Lung (tissue), 11 donors: ENCODE measurements at regions not wholly inside any gene's neighbourhood (a gene's known extent, or its start where the extent isn't known, plus 50 kb on each side); places are given as distances from the start of the nearest gene placed in this dataset.

Experiments
- ATAC-seq: fragments of 200-7000 bp; cut with Tn5 transposase; one replicate; pipeline ENCODE4 v1.9.1; 2020; ENCODE audit warnings: moderate number of reproducible peaks; ENCODE audit not compliant: insufficient read depth, low FRiP score
- DNase-seq, 3 donors: peaks; one replicate each; pipeline ENCODE4 v3.0.0-alpha.2; 2013 to 2017
- H3K27ac ChIP-seq, 2 donors: one replicate each; pipeline ENCODE4 v1.5.1; 2013; ENCODE audit warnings: mild to moderate bottlenecking in 2 of 2, moderate library complexity in 2 of 2, control low read depth in 1 of 2, inconsistent platforms in 1 of 2, low read depth in 1 of 2, low read length in 1 of 2
- H3K27me3 ChIP-seq, 3 donors: one replicate each; pipeline ENCODE4 v1.5.1; 2013; ENCODE audit warnings: low read length in 2 of 3; ENCODE audit not compliant: control insufficient read depth in 3 of 3, insufficient read depth in 3 of 3
- H3K36me3 ChIP-seq, 4 donors: one replicate each; pipeline ENCODE4 v1.5.1; 2013; ENCODE audit warnings: low read length in 4 of 4, mild to moderate bottlenecking in 1 of 4, moderate library complexity in 1 of 4; ENCODE audit not compliant: control insufficient read depth in 4 of 4, insufficient read depth in 4 of 4
- H3K4me1 ChIP-seq, 5 donors: one replicate each; pipeline ENCODE4 v1.5.1; 2013; ENCODE audit warnings: low read length in 5 of 5, mild to moderate bottlenecking in 2 of 5, moderate library complexity in 1 of 5; ENCODE audit not compliant: control insufficient read depth in 5 of 5, insufficient read depth in 5 of 5
- H3K4me3 ChIP-seq: one replicate; pipeline ENCODE4 v1.5.1; 2013; ENCODE audit warnings: mild to moderate bottlenecking, control low read depth, moderate library complexity
- H3K9ac ChIP-seq, 2 donors: one replicate each; pipeline ENCODE4 v1.5.1; 2013; ENCODE audit warnings: low read length in 2 of 2, control low read depth in 1 of 2; ENCODE audit not compliant: insufficient read depth in 1 of 2
- H3K9me3 ChIP-seq, 4 donors: one replicate each; pipeline ENCODE4 v1.5.1; 2013; ENCODE audit warnings: low read length in 3 of 4, mild to moderate bottlenecking in 1 of 4, moderate library complexity in 1 of 4; ENCODE audit not compliant: control insufficient read depth in 4 of 4, insufficient read depth in 3 of 4
- CTCF ChIP-seq: IDR thresholded peaks from 2 replicates; pipeline ENCODE4 v1.5.1; 2012; ENCODE audit warnings: mild to moderate bottlenecking; ENCODE audit errors: control extremely low read depth, extremely low read depth
- WGBS, 2 donors: extraction: QIAGEN DNeasy Blood & Tissue Kit; methylation state at CpG; one replicate each; pipeline ENCODE4 v1.1.7; 2013; 5-methylcytosine and 5-hydroxymethylcytosine counted together
- donor health status: control.
- donor health status: control.
- donor health status: Bipolar disorder and iron deficiency.
- donor health status: healthy.
- donor health status: DM: yes; HTN: yes; CAD: no.

- ATAC-seq: no peak
- Histone ChIP-seq H3K9ac (no peak overlapping the region), H3K27me3 (no peaks in the 10 kb centered on the region), H3K36me3 (no peaks in the 10 kb centered on the region), H3K4me1 (no peaks in the 10 kb centered on the region), H3K27ac (no peak overlapping the region), H3K9me3 (no peaks in the 10 kb centered on the region), H3K4me3 (no peak overlapping the region)
- DNase-seq: no peak
- no peak for TF ChIP-seq CTCF
- 87 to 89% methylated on average over 5 of the region's 5 CpGs for WGBS, 2 donors
Measured at GRCh38 chr3:166324401-166324800, 487.2 kb upstream of the BCHE start.

- no peak for DNase-seq
- Histone ChIP-seq H3K4me1 (no peaks in the 10 kb centered on the region), H3K36me3 (no peaks in the 10 kb centered on the region), H3K9ac (no peak overlapping the region), H3K4me3 (no peak overlapping the region), H3K27ac (no peak overlapping the region), H3K27me3 (no peaks in the 10 kb centered on the region), H3K9me3 (no peaks in the 10 kb centered on the region)
- 66 to 73% methylated on average over 1 of the region's 1 CpG for WGBS, 2 donors
- no peak for ATAC-seq
- TF ChIP-seq CTCF: no peak
Measured at GRCh38 chr3:166322391-166322790, 485.2 kb upstream of the BCHE start.

- no peak for TF ChIP-seq CTCF
- no peak overlapping the region for H3K27ac ChIP-seq
- no peaks in the 10 kb centered on the region for H3K36me3 ChIP-seq
- H3K9me3 ChIP-seq: no peaks in the 10 kb centered on the region
- H3K4me3 ChIP-seq: no peak overlapping the region
- peaks cover 0 to 2% (median 0%) of the 10 kb centered on the region in 5 donors for H3K4me1 ChIP-seq
- H3K27me3 ChIP-seq: no peaks in the 10 kb centered on the region
- no peak for ATAC-seq
- DNase-seq: peak in 1 of 3 donors; percentile 24
- WGBS, 2 donors: 75 to 81% methylated on average over 3 of the region's 3 CpGs
- H3K9ac ChIP-seq: no peak overlapping the region
Measured at GRCh38 chr3:166307756-166308350, 470.6 kb upstream of the BCHE start.

- Histone ChIP-seq H3K27me3 (no peaks in the 10 kb centered on the region), H3K36me3 (no peaks in the 10 kb centered on the region), H3K4me1 (peaks cover 0 to 2% (median 0%) of the 10 kb centered on the region in 5 donors), H3K9ac (no peak overlapping the region), H3K9me3 (no peaks in the 10 kb centered on the region), H3K4me3 (no peak overlapping the region), H3K27ac (no peak overlapping the region)
- ATAC-seq (no peak), DNase-seq (no peak)
- 57 to 64% methylated on average over 4 of the region's 4 CpGs for WGBS, 2 donors
- TF ChIP-seq CTCF: no peak
Measured at GRCh38 chr3:166304584-166304983, 467.4 kb upstream of the BCHE start.
